ENCODE measurements at regions not wholly inside any gene's neighbourhood (a gene's known extent, or its start where the extent isn't known, plus 50 kb on each side); places are given as distances from the start of the nearest gene placed in this dataset.

DNA sequence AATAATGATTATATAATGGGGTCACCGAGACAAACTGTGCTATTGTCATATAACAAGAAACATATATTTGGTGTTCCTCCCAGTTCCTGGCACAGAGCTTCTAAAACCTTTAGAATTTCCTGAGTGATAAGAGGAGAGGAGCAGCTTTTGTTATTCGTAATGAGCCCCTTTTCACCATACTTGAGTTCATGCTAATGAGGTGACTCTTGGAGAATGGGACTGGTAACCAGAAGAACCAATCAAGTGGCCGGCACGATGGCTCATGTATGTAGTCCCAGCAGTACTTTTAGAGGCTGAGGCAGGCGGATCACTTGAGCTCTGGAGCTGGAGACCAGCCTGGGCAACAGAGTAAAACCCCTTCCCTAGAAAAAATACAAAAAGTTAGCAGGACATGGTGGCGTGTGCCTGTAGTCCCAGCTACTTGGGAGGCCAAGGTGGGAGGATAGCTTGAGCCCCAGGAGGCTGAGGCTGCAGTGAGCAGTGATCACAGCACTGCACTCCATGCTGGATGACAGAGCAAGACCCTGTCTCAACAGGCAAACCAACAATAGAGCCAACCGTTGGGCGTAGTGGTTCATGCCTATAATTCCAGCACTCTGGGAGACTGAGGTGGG lies 62.7 kb upstream of the FTH1 start:
- TF ChIP-seq, protein P1, sequence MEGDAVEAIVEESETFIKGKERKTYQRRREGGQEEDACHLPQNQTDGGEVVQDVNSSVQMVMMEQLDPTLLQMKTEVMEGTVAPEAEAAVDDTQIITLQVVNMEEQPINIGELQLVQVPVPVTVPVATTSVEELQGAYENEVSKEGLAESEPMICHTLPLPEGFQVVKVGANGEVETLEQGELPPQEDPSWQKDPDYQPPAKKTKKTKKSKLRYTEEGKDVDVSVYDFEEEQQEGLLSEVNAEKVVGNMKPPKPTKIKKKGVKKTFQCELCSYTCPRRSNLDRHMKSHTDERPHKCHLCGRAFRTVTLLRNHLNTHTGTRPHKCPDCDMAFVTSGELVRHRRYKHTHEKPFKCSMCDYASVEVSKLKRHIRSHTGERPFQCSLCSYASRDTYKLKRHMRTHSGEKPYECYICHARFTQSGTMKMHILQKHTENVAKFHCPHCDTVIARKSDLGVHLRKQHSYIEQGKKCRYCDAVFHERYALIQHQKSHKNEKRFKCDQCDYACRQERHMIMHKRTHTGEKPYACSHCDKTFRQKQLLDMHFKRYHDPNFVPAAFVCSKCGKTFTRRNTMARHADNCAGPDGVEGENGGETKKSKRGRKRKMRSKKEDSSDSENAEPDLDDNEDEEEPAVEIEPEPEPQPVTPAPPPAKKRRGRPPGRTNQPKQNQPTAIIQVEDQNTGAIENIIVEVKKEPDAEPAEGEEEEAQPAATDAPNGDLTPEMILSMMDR (IDR thresholded peaks at IDR 0.05): no peak
- TF ChIP-seq REST (IDR thresholded peaks at IDR 0.05; ENCODE audit: low read depth, low read length) (no peak), POLR2AphosphoS5 (IDR thresholded peaks at IDR 0.05; ENCODE audit: low read depth, low read length) (no peak), SMC3 (IDR thresholded peaks at IDR 0.05; ENCODE audit: low read depth, low read length) (no peak), RAD21 (IDR thresholded peaks at IDR 0.05; ENCODE audit: low read length) (no peak), EP300 (IDR thresholded peaks at IDR 0.05; ENCODE audit: borderline replicate concordance in 1 of 2, low read depth in 1 of 2, low read length in 1 of 2) (no peak), RFX5 (IDR thresholded peaks at IDR 0.05; ENCODE audit: low read length) (no peak), GABPA (IDR thresholded peaks at IDR 0.05; ENCODE audit: low read depth) (no peak), YY1 (IDR thresholded peaks at IDR 0.05; ENCODE audit: low read depth) (no peak)
- TF ChIP-seq, protein P2, sequence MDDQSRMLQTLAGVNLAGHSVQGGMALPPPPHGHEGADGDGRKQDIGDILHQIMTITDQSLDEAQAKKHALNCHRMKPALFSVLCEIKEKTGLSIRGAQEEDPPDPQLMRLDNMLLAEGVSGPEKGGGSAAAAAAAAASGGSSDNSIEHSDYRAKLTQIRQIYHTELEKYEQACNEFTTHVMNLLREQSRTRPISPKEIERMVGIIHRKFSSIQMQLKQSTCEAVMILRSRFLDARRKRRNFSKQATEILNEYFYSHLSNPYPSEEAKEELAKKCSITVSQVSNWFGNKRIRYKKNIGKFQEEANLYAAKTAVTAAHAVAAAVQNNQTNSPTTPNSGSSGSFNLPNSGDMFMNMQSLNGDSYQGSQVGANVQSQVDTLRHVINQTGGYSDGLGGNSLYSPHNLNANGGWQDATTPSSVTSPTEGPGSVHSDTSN (IDR thresholded peaks at IDR 0.05): no peak
- TF ChIP-seq, protein P3, sequence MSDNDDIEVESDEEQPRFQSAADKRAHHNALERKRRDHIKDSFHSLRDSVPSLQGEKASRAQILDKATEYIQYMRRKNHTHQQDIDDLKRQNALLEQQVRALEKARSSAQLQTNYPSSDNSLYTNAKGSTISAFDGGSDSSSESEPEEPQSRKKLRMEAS (IDR thresholded peaks at IDR 0.05; ENCODE audit: low read depth): no peak
- TF ChIP-seq, protein P4, sequence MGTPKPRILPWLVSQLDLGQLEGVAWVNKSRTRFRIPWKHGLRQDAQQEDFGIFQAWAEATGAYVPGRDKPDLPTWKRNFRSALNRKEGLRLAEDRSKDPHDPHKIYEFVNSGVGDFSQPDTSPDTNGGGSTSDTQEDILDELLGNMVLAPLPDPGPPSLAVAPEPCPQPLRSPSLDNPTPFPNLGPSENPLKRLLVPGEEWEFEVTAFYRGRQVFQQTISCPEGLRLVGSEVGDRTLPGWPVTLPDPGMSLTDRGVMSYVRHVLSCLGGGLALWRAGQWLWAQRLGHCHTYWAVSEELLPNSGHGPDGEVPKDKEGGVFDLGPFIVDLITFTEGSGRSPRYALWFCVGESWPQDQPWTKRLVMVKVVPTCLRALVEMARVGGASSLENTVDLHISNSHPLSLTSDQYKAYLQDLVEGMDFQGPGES (IDR thresholded peaks at IDR 0.05; ENCODE audit: low read depth, low read length): no peak
- TF ChIP-seq, protein P5, sequence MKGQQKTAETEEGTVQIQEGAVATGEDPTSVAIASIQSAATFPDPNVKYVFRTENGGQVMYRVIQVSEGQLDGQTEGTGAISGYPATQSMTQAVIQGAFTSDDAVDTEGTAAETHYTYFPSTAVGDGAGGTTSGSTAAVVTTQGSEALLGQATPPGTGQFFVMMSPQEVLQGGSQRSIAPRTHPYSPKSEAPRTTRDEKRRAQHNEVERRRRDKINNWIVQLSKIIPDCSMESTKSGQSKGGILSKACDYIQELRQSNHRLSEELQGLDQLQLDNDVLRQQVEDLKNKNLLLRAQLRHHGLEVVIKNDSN (IDR thresholded peaks at IDR 0.05; ENCODE audit: borderline replicate concordance, low read depth): no peak

Measured in SK-N-SH (cell line).